ENCODE measurements at regions not wholly inside any gene's neighbourhood (a gene's known extent, or its start where the extent isn't known, plus 50 kb on each side); places are given as distances from the start of the nearest gene placed in this dataset.

- DNase-seq = no peak
Measured at GRCh38 chr16:14360326-14361037, 269.6 kb downstream of the PARN start.

GRCh38 chr16:14358697-14359305, 271.3 kb downstream of the PARN start:
- no peak for DNase-seq

- no peak for DNase-seq
Measured at GRCh38 chr16:14357328-14357727, 272.7 kb downstream of the PARN start.

DNA sequence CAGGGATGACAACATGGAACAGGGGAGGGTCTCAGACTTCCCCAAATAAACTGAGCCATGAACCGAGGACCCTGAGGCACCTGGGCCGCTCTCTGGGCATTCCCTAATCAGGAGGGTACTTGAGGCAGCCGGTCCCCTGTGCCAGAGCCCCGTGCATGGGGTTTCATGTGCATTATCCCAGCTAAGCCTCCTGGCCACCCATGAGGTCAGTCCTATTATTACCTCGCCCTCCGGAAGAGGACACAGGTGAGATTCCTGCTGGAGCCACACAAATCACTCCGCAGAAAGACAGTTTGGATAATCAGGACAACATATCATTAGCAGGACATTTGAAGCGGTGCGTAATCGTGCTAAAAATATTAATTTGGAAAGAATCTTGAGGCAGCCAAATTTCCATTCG, 274.0 kb downstream of the PARN start:
- no peak for DNase-seq

DNA sequence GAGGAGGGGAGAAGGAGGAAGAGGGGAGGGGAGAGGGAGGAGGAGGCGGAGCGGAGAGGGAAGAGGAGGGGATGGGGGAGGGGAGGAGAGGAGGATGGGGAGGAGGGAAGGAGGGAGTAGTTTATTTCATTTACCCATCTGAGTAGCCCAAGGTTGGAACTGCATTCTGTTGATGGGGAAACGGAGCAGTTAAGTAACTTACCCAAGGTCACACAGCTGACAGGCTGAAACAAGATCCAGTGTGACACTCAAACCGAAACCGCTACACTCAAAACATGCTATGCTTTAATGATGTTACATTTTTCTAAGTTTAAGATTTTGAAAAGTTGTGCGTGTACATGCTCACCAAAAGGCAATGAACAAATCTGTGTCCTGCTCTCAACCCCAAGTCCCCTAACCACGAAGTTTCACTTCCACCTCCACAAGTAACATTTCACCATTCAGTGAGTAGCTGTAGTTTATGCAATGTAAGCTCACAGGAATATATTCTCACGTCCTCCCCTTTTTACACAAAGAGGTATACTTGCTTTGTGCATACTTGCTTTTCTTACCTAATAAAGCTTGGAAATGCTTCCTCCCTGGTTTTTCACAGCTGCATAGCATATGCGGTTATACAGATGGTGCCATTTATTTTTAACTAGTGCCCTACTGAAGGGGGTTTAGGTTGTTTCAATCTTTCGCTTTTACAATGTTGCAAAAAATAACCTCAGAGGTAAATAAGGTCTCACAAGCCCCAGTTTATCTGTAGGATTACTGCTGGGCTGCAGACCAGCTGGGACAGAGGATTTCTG, 275.3 kb downstream of the PARN start:
- peak; percentile 38 for DNase-seq

- no peak for DNase-seq
Measured at GRCh38 chr16:14353340-14353739, 276.7 kb downstream of the PARN start.

DNA sequence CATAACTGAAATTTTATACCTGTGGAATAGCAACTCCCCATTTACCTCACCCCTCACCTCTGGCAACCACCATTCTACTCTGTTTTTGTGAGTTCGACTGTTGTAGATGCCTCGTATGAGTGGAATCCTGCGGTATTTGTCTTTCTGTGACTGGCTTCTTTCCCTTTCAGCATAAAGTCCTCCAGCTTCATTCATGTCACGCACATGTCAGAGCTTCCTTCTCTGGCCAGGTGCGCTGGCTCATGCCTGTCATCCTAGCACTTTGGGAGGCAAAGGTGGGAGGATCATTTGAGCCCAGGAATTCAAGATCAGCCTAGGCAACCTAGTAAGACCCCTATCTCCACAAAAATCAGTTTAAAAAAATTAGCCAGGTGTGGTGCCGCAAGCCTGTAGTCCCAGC, 278.4 kb downstream of the PARN start:
- DNase-seq = no peak

- DNase-seq = no peak
Measured at GRCh38 chr16:14350626-14351025, 279.4 kb downstream of the PARN start.

- no peak for DNase-seq
Measured at GRCh38 chr16:14350081-14350480, 279.0 kb downstream of the MRTFB start.

DNA sequence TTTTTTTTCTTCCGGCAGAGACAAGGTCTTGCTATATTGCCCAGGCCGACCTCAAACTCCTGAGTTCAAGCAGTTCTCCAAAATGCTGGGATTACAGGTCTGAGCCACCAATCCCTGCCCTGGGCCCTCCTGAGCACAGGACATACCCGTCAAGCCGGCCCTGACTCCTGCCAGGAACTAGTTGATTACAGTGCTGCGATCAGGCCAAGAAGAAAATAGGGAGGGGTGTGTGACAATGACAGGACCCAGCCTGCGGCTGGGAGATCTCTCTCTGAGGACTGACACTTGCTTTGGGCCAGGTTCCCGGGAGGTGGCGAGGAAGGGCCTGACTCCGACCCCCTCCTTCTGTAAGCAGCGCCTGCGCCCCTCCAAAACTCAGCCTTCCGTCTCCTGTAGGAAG, 276.6 kb downstream of the MRTFB start:
- DNase-seq = no peak

- DNase-seq = no peak
Measured at GRCh38 chr16:14346278-14347142, 275.4 kb downstream of the MRTFB start.

DNA sequence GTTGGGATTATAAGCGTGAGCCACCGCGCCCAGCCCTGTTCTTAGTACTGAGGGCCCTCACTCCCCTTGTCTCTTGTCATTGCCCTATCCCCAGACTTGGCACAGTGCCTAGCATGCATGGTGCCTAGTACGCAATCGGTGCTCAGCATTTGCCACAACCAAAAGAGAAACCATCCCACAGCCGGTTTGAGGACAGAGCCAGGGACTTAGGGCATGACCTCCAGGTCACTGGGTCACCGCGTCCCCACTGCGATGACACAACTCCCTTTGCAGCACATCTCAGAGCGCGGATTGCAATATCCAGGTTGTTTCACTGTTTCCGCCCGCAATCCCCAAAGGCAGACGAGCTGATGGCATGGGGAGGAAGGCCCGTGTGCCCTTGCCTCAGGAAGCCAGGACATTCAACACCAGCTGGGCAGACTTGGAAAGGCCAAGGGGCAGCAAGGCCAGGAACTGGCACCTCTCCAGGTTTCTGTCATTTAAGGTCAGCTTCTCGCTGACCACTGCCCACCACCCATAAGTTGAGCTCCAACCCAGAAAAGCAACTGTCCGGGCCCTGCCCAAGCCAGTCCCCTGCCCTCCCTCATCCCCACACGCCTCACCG, 274.5 kb downstream of the MRTFB start:
- DNase-seq = no peak

- DNase-seq = no peak
Measured at GRCh38 chr16:14344945-14345344, 273.8 kb downstream of the MRTFB start.

GRCh38 chr16:14344292-14344691, 273.2 kb downstream of the MRTFB start:
- no peak for DNase-seq

- no peak for DNase-seq
Measured at GRCh38 chr16:14341324-14342225, 270.5 kb downstream of the MRTFB start.

- no peak for DNase-seq
Measured at GRCh38 chr16:14339694-14340093, 268.6 kb downstream of the MRTFB start.

DNA sequence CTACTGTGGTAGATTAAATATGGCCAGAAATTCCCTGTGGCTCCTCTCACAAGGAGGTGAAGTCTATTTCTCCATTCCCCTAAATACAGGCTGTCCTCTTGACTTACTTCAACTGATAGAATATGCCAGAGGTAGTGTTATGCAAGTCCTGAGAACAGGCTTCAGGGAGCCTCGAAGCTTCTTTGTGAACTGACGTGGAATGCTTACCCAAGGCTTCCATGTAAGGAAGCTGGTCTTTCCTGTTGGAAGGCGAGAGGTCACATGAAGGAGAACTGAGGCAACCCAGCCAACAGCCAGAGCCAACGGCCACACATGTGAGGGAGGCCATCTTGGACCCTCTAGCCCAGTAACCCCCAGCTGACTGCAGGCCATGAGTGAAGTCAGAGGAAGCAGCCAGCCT, 267.9 kb downstream of the MRTFB start:
- no peak for DNase-seq

DNA sequence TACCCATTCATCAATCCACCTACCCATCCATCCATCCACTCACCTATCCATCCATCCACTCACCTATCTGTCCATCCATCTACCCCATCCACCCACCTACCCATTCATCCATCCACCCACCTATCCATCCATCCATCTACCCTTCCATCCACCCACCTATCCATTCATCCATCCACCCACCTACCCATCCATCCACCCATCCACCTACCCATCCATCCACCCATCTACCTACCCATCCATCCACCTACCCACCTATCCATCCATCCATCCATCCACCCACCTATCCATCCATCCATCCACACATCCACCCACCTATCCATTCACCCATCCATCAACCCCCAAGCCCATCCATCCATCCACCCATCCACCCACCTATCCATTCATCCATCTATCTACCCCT, 267.1 kb downstream of the MRTFB start:
- DNase-seq = no peak

- DNase-seq = no peak
Measured at GRCh38 chr16:14337303-14338191, 266.4 kb downstream of the MRTFB start.

GRCh38 chr16:14335297-14335696, 264.2 kb downstream of the MRTFB start:
- DNase-seq = no peak
